ENCODE measurements at regions not wholly inside any gene's neighbourhood (a gene's known extent, or its start where the extent isn't known, plus 50 kb on each side); places are given as distances from the start of the nearest gene placed in this dataset.

- TF ChIP-seq EGR2 (tag by site-specific recombination; IDR thresholded peaks at IDR 0.05; ENCODE audit: low read depth): no peak
- no peak for TF ChIP-seq ZNF398 (tag by site-specific recombination; IDR thresholded peaks at IDR 0.05)
- TF ChIP-seq ZBTB17 (tag by site-specific recombination; IDR thresholded peaks at IDR 0.05): no peak
- TF ChIP-seq ZNF585B (tag by site-specific recombination; IDR thresholded peaks at IDR 0.05): no peak
- ChIA-PET POLR2A (no interaction called here), CTCF (interaction anchor here (1.0 kb wide), 1 partner anchor 199 kb away, joined by 3 read pairs; no protein-coding TSS in a partner anchor)
- Histone ChIP-seq H3K36me3 (ENCODE audit: control insufficient read depth in 2 of 2, insufficient read depth in 1 of 2, low read length in 2 of 2) (no peaks in the 10 kb centered on the region), H3K27ac (ENCODE audit: extremely low read depth, low read depth, low read length) (no peak overlapping the region), H3K4me1 (ENCODE audit: control insufficient read depth, insufficient read depth, low read length) (no peaks in the 10 kb centered on the region), H3K4me3 (ENCODE audit: low read depth, low read length) (no peak overlapping the region), H3K9me3 (ENCODE audit: control insufficient read depth, insufficient read depth, low read depth, low read length) (no peaks in the 10 kb centered on the region)
These were observed 1733.6 kb downstream of the TP53TG3F start for GRCh38 chr16:35192993-35193392.

GRCh38 chr16:35193956-35194355, 1734.5 kb downstream of the TP53TG3F start:
- no peak overlapping the region for H3K27ac ChIP-seq (ENCODE audit: extremely low read depth, low read depth, low read length)
- H3K4me1 ChIP-seq (ENCODE audit: control insufficient read depth, insufficient read depth, low read length): no peaks in the 10 kb centered on the region
- no peaks in the 10 kb centered on the region for H3K36me3 ChIP-seq (ENCODE audit: control insufficient read depth in 2 of 2, insufficient read depth in 1 of 2, low read length in 2 of 2)
- TF ChIP-seq ZBTB1 (tag by site-specific recombination; IDR thresholded peaks at IDR 0.05) (no peak), KLF7 (tag by site-specific recombination; IDR thresholded peaks at IDR 0.05; ENCODE audit: borderline replicate concordance) (no peak), ZNF560 (tag by site-specific recombination; IDR thresholded peaks at IDR 0.05; ENCODE audit: borderline replicate concordance) (no peak), PRDM6 (tag by site-specific recombination; IDR thresholded peaks at IDR 0.05) (no peak), AEBP2 (tag by site-specific recombination; IDR thresholded peaks at IDR 0.05; ENCODE audit: borderline replicate concordance) (no peak), ATF2 (tag by site-specific recombination; IDR thresholded peaks at IDR 0.05; ENCODE audit: low read depth) (no peak), ZNF354C (tag by site-specific recombination; IDR thresholded peaks at IDR 0.05; ENCODE audit: borderline replicate concordance, low read depth) (no peak), BCL6B (tag by site-specific recombination; IDR thresholded peaks at IDR 0.05) (no peak)
- no peak overlapping the region for H3K4me3 ChIP-seq (ENCODE audit: low read depth, low read length)
- CTCF ChIA-PET: interaction anchor here (1.0 kb wide), 1 partner anchor 198 kb away, joined by 3 read pairs; no protein-coding TSS in a partner anchor
- no peaks in the 10 kb centered on the region for H3K9me3 ChIP-seq (ENCODE audit: control insufficient read depth, insufficient read depth, low read depth, low read length)
- POLR2A ChIA-PET: no interaction called here

- TF ChIP-seq ZNF18 (tag by site-specific recombination; IDR thresholded peaks at IDR 0.05) (no peak), GLIS2 (tag by site-specific recombination; IDR thresholded peaks at IDR 0.05) (no peak), EGR2 (tag by site-specific recombination; IDR thresholded peaks at IDR 0.05; ENCODE audit: low read depth) (no peak), ZNF660 (tag by site-specific recombination; IDR thresholded peaks at IDR 0.05) (no peak), ZNF175 (tag by site-specific recombination; IDR thresholded peaks at IDR 0.05) (no peak), ZNF664 (tag by site-specific recombination; IDR thresholded peaks at IDR 0.05) (no peak)
- POLR2A ChIA-PET: no interaction called here
- no peaks in the 10 kb centered on the region for H3K4me1 ChIP-seq (ENCODE audit: control insufficient read depth, insufficient read depth, low read length)
- no peak overlapping the region for H3K27ac ChIP-seq (ENCODE audit: extremely low read depth, low read depth, low read length)
- no peaks in the 10 kb centered on the region for H3K36me3 ChIP-seq (ENCODE audit: control insufficient read depth in 2 of 2, insufficient read depth in 1 of 2, low read length in 2 of 2)
- CTCF ChIA-PET: interaction anchor here (0.6 kb wide), 2 partner anchors 39 to 465 kb away, joined by 3 to 4 read pairs; no protein-coding TSS in a partner anchor
- H3K4me3 ChIP-seq (ENCODE audit: low read depth, low read length): no peak overlapping the region
- H3K9me3 ChIP-seq (ENCODE audit: control insufficient read depth, insufficient read depth, low read depth, low read length): no peaks in the 10 kb centered on the region
These were observed 1735.3 kb downstream of the TP53TG3F start for GRCh38 chr16:35194681-35195080.
